Posterior vena cava (tissue), 2 donors: ENCODE measurements at regions not wholly inside any gene's neighbourhood (a gene's known extent, or its start where the extent isn't known, plus 50 kb on each side); places are given as distances from the start of the nearest gene placed in this dataset.

Source experiments
- DNase-seq: peaks from one replicate; pipeline ENCODE4 v3.0.0-alpha.2; 2020; ENCODE audit warnings: low spot score
- intact Hi-C, 2 donors: fragments of 100-400 bp; cut with DNase I; formaldehyde crosslinking; loops; one replicate each; pipeline versions ENCODE4 v1.14.1 to v1.14.2; 2022 to 2023
- donor health status: DM: yes; HTN: yes; CAD: no.
- donor health status: DM: yes; HTN: yes; CAD: no.

- no peak for DNase-seq
- intact Hi-C loops: no loop called here
These were observed 61.7 kb upstream of the TEX51 start for GRCh38 chr2:126836761-126837679.

DNA sequence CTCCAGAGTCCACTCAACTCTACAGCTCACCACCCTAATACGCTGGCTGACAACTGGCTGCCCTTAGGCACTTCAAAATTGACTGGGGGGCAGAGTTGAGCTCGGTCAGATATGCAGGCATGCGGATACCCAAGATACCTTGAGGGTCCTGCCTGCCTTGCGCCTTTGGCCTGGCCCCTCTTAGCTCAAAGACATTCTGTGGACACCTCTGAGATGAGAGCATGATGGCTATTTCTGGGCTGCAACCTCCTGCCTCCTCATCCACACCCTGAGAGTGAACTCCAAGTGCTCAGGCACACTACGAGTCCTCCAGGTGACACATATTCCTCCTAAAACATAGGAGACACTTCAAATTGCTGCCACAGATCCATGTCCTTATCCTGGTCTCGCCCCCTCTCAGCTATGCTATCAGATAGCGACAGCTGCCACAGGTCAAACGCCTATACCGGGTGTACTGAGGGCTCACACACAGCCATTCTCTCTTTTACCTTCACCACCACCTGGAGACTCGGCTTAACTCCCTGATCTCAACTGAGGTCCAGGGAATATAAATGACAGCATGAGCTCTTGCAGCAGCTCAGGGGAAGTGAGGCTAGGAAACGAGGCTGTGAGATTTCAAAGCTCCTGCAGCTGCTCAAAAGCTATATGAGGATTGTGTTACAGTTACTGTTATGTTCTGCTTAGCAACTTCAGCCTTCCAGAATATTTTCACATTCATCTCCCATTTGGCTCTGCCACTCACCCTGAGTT lies 60.5 kb upstream of the TEX51 start:
- no peak for DNase-seq
- intact Hi-C loops: no loop called here

- intact Hi-C loops: no loop called here
- no peak for DNase-seq
These were observed 60.0 kb upstream of the TEX51 start for GRCh38 chr2:126838716-126838985.

DNA sequence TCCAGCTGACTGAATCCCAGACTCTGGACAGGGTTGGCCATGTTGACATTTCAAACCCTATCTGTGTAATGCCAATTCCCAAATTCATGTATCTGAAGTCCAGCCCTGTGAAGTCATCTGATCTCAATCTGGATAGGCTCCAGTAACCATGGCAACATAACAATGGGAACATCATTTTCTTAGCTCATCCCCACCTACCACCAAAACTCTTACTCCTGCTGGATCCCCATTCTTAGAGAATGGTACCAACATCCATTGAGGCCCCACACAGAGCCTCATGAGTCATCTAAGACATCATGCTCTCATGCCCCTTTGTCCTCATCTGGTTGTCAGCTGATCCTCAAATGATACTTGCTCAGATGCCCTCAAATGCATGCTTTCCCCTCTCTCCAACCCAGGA lies 58.9 kb upstream of the TEX51 start:
- no peak for DNase-seq
- intact Hi-C loops: no loop called here

DNA sequence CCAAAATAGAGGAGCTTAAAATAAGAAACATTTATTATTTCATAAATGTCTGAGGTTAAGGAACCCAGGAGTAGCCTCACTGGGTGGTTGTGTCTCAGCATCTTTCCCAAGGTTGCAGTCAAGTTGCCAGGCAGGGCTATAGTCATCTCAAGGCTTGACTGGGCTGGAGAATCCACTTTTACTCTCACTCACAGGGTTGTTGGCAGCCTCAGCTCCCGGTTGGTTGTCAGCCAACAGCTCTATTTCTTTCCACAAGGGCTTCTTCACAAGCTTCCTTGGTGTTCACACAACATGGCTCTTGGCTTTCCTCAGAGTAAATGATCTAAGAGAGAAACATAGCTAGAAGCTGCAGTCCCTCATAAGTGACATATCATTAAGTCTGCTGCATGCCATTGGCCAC lies 55.6 kb upstream of the TEX51 start:
- DNase-seq: no peak
- intact Hi-C loops: no loop called here

- no peak for DNase-seq
- intact Hi-C loops: no loop called here
These were observed 52.4 kb upstream of the TEX51 start for GRCh38 chr2:126846241-126846640.
